ENCODE measurements at regions not wholly inside any gene's neighbourhood (a gene's known extent, or its start where the extent isn't known, plus 50 kb on each side); places are given as distances from the start of the nearest gene placed in this dataset.
"Not testable (repeated sequence)": the region's sequence is repeated elsewhere in the genome, so short reads cannot be mapped to it uniquely, and the experiment has no call there.

DNA sequence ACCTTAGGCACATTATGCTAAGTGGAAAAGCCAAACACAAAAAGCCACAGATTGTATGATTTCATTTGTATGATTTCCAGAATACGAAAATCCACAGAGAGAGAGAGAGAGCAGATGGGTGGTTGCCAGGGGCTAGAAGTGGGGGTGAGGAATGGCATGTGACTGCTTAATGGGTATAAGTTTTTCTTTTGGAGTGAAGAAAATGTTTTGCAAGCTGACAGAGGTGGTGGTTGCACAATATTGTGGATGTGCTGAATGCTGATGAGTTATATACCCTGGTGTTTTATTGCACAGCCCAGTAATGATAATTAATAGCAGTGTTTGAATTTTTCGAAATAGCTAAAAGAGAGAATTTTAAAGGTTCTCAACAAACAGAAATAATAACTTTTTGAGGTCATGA is 386.1 kb upstream of the HS3ST1 start:
- H3K4me2 ChIP-seq (ENCODE audit: control insufficient read depth, extremely low read depth, insufficient read depth, low read depth, low read length): no peak overlapping the region
- H3K9me3 ChIP-seq (ENCODE audit: control insufficient read depth, low read depth, low read length): no peaks in the 10 kb centered on the region
- H2AFZ ChIP-seq (ENCODE audit: control insufficient read depth, low read length): no peak overlapping the region
- H3K27ac ChIP-seq (ENCODE audit: control insufficient read depth, insufficient read depth, low read length): no peak overlapping the region
- no peak for FAIRE-seq
- H3K27me3 ChIP-seq (ENCODE audit: control insufficient read depth, extremely low read depth, insufficient read depth, low read length): no peaks in the 10 kb centered on the region
- H3K4me3 ChIP-seq (ENCODE audit: control insufficient read depth in 2 of 3, extremely low read depth in 1 of 3, insufficient read depth in 2 of 3, low read depth in 1 of 3, low read length in 3 of 3): no peak overlapping the region
- DNase-seq (ENCODE audit: low read depth, low spot score): no peak
- no peaks in the 10 kb centered on the region for H3K79me2 ChIP-seq (ENCODE audit: control insufficient read depth, insufficient read depth, low read length)
- H3K36me3 ChIP-seq (ENCODE audit: control insufficient read depth in 2 of 2, extremely low read depth in 1 of 2, insufficient read depth in 2 of 2, low read length in 2 of 2): no peaks in the 10 kb centered on the region
- dilution Hi-C loops (cut with MboI; ENCODE audit: extremely low pct_ligation_motif_present, low sequenced_read_pairs): no loop called here
- no peak overlapping the region for H3K9ac ChIP-seq (ENCODE audit: control insufficient read depth, extremely low read depth, insufficient read depth, low read length)
- H3K9me1 ChIP-seq (ENCODE audit: control insufficient read depth, extremely low read depth, insufficient read depth, low read length): no peaks in the 10 kb centered on the region
- no peaks in the 10 kb centered on the region for H4K20me1 ChIP-seq (ENCODE audit: control insufficient read depth, extremely low read depth, insufficient read depth, low read length)
- H3K4me1 ChIP-seq (ENCODE audit: control insufficient read depth, extremely low read depth, insufficient read depth, low read length): no peaks in the 10 kb centered on the region
- TF ChIP-seq, protein P1, sequence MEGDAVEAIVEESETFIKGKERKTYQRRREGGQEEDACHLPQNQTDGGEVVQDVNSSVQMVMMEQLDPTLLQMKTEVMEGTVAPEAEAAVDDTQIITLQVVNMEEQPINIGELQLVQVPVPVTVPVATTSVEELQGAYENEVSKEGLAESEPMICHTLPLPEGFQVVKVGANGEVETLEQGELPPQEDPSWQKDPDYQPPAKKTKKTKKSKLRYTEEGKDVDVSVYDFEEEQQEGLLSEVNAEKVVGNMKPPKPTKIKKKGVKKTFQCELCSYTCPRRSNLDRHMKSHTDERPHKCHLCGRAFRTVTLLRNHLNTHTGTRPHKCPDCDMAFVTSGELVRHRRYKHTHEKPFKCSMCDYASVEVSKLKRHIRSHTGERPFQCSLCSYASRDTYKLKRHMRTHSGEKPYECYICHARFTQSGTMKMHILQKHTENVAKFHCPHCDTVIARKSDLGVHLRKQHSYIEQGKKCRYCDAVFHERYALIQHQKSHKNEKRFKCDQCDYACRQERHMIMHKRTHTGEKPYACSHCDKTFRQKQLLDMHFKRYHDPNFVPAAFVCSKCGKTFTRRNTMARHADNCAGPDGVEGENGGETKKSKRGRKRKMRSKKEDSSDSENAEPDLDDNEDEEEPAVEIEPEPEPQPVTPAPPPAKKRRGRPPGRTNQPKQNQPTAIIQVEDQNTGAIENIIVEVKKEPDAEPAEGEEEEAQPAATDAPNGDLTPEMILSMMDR (optimal IDR thresholded peaks at IDR 0.05 in 1 of 3, IDR thresholded peaks at IDR 0.05 in 1 of 3, conservative IDR thresholded peaks at IDR 0.05 in 1 of 3; ENCODE audit: extremely low read depth in 1 of 3, insufficient read depth in 2 of 3, low read length in 3 of 3): no peak
- TF ChIP-seq EZH2 (IDR thresholded peaks at IDR 0.05; ENCODE audit: low read length): no peak

DNA sequence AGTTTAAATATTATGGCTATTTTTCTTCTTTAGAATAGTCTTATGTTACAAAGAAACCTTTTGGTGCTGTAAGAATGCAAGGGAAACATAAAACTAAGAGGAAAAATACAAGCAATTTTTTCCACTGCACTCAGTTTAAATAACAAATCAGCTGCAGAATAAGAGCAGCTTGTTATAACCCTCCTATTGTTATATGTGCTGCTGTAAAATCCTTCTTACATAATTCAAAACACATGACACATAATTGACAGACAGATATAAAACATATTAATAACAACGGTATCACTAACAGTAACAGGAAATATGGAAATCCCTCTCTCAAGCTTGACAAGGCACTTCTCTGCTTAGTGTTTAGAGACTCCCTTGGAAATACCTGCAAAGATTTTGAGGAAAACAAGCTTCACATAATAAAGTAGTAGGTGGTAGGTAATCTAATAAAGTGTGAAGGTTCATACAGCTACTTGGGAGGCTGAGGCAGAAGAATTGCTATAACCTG is 385.3 kb upstream of the HS3ST1 start:
- Histone ChIP-seq H4K20me1 (ENCODE audit: control insufficient read depth, extremely low read depth, insufficient read depth, low read length) (no peaks in the 10 kb centered on the region), H3K4me1 (ENCODE audit: control insufficient read depth, extremely low read depth, insufficient read depth, low read length) (no peaks in the 10 kb centered on the region), H3K9me3 (ENCODE audit: control insufficient read depth, low read depth, low read length) (no peaks in the 10 kb centered on the region), H3K4me3 (ENCODE audit: control insufficient read depth in 2 of 3, extremely low read depth in 1 of 3, insufficient read depth in 2 of 3, low read depth in 1 of 3, low read length in 3 of 3) (no peak overlapping the region), H3K79me2 (ENCODE audit: control insufficient read depth, insufficient read depth, low read length) (no peaks in the 10 kb centered on the region), H3K9me1 (ENCODE audit: control insufficient read depth, extremely low read depth, insufficient read depth, low read length) (no peaks in the 10 kb centered on the region), H3K27me3 (ENCODE audit: control insufficient read depth, extremely low read depth, insufficient read depth, low read length) (no peaks in the 10 kb centered on the region), H3K9ac (ENCODE audit: control insufficient read depth, extremely low read depth, insufficient read depth, low read length) (no peak overlapping the region), H3K4me2 (ENCODE audit: control insufficient read depth, extremely low read depth, insufficient read depth, low read depth, low read length) (no peak overlapping the region), H2AFZ (ENCODE audit: control insufficient read depth, low read length) (no peak overlapping the region), H3K27ac (ENCODE audit: control insufficient read depth, insufficient read depth, low read length) (no peak overlapping the region), H3K36me3 (ENCODE audit: control insufficient read depth in 2 of 2, extremely low read depth in 1 of 2, insufficient read depth in 2 of 2, low read length in 2 of 2) (no peaks in the 10 kb centered on the region)
- dilution Hi-C loops (cut with MboI; ENCODE audit: extremely low pct_ligation_motif_present, low sequenced_read_pairs): no loop called here
- no peak for FAIRE-seq
- DNase-seq (ENCODE audit: low read depth, low spot score): no peak
- TF ChIP-seq, protein P1 (optimal IDR thresholded peaks at IDR 0.05 in 1 of 3, IDR thresholded peaks at IDR 0.05 in 1 of 3, conservative IDR thresholded peaks at IDR 0.05 in 1 of 3; ENCODE audit: extremely low read depth in 1 of 3, insufficient read depth in 2 of 3, low read length in 3 of 3): no peak
- no peak for TF ChIP-seq EZH2 (IDR thresholded peaks at IDR 0.05; ENCODE audit: low read length)

DNA sequence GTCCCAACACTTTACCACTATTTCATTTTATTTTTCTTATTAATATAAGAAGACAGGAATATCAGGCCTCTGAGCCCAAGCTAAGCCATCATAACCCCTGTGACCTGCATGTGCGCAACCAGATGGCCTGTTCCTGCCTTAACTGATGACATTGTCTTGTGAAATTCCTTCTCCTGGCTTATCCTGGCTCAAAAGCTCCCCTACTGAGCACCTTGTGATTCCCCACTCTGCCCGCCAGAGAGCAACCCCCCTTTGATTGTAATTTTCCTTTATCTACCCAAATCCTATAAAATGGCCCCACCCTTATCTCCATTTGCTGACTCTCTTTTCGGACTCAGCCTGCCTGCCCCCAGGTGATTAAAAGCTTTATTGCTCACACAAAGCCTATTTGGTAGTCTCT is 382.8 kb upstream of the HS3ST1 start:
- FAIRE-seq; H3K79me2 ChIP-seq (ENCODE audit: control insufficient read depth, insufficient read depth, low read length); H3K27ac ChIP-seq (ENCODE audit: control insufficient read depth, insufficient read depth, low read length); dilution Hi-C loops (cut with MboI; ENCODE audit: extremely low pct_ligation_motif_present, low sequenced_read_pairs); H3K4me3 ChIP-seq (ENCODE audit: control insufficient read depth in 2 of 3, extremely low read depth in 1 of 3, insufficient read depth in 2 of 3, low read depth in 1 of 3, low read length in 3 of 3); H3K27me3 ChIP-seq (ENCODE audit: control insufficient read depth, extremely low read depth, insufficient read depth, low read length); H3K4me1 ChIP-seq (ENCODE audit: control insufficient read depth, extremely low read depth, insufficient read depth, low read length); H3K36me3 ChIP-seq (ENCODE audit: control insufficient read depth in 2 of 2, extremely low read depth in 1 of 2, insufficient read depth in 2 of 2, low read length in 2 of 2); H3K9me3 ChIP-seq (ENCODE audit: control insufficient read depth, low read depth, low read length); H2AFZ ChIP-seq (ENCODE audit: control insufficient read depth, low read length); H4K20me1 ChIP-seq (ENCODE audit: control insufficient read depth, extremely low read depth, insufficient read depth, low read length); H3K9me1 ChIP-seq (ENCODE audit: control insufficient read depth, extremely low read depth, insufficient read depth, low read length); H3K4me2 ChIP-seq (ENCODE audit: control insufficient read depth, extremely low read depth, insufficient read depth, low read depth, low read length); H3K9ac ChIP-seq (ENCODE audit: control insufficient read depth, extremely low read depth, insufficient read depth, low read length); DNase-seq (ENCODE audit: low read depth, low spot score): not testable (repeated sequence)

Measured in keratinocyte (primary cell).